ENCODE measurements at regions not wholly inside any gene's neighbourhood (a gene's known extent, or its start where the extent isn't known, plus 50 kb on each side); places are given as distances from the start of the nearest gene placed in this dataset.
"Not testable (repeated sequence)": the region's sequence is repeated elsewhere in the genome, so short reads cannot be mapped to it uniquely, and the experiment has no call there.

GRCh38 chr12:127482950-127483349 lies 784.0 kb upstream of the TMEM132C start:
- DNase-seq: no peak

DNA sequence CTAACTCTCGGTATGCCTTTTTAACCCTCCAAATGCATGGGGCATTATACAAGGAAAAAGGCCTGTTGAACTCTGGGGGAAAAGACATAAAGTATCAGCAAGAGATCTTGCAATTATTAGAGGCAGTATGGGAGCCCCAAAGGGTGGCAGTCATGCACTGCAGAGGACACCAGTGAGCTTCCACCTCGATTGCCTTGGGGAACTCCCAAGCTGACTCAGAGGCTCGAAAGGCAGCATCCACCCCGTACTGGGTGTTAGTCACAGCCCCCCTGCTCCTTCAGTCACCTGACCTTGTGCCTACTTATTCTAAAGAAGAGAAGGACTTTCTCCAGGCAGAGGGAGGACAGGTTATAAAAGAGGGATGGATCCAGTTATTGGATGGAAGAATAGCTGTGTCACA lies 781.4 kb upstream of the TMEM132C start:
- DNase-seq: no peak

DNA sequence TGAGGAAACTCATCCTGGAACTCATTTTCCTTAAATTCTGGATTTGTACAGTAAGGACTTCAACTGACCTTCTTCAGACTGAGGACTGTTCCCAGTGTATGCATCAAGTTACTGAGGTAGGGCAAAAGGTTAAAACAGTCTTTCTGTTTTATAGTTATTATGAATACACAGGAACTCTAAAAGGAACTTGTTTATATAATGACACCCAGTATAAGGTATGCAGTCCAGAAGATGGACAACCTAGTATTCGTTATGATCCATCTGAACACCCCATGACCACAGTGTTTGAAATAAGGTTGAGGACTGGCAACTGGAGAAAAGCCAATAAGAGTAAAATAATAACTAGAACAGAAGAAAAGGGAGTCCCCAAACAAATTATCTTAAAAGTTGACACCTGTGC lies 779.9 kb upstream of the TMEM132C start:
- no peak for DNase-seq

GRCh38 chr12:127489061-127489460 lies 777.9 kb upstream of the TMEM132C start:
- no peak for DNase-seq

DNA sequence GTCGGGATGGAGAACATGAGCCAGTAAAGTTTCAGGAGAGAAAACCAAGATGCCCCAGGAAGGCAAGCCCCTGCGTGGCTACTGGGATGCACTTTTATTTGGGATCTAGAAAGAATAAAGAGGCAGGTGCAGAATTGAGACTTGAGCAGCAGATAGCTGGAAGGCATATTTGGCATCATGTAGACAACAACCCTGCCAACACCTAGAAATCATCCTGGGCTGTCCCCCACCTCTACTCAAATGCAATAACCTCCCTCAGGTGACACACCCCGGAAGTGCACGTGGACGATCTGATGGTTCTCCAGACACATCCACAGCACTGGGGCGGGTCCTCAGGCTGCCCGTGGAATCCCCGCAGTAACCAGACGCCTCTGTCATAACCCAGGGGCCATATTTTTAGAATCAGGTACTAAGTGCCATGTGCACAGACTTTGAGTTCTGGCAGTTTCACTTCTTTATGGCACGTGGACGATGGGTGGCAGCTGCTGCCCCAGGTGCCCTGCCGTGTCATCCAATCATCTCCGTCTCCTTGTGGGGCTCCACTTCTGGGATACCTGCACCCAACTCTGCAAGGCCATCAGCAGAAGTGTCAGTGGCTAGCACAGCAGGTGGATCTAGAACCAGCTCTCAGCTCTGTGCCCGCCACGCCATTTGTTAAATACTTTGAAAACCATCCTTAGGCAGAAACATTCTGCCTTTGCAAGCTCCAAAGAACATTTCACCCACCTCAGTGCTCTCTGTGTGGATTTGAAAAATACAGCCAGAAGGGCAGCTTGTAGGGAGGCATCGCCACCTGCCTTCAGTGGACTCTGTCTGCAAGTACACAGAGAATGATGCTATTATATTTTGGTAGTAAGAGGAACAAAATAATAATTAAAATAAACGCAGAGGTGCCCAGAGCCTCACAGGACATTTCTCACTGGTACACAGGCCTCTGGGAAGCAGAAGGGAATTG lies 771.7 kb upstream of the TMEM132C start:
- no peak for DNase-seq

- no peak for DNase-seq
These were observed 770.7 kb upstream of the TMEM132C start for GRCh38 chr12:127496255-127496654.

GRCh38 chr12:127500512-127501035 lies 766.4 kb upstream of the TMEM132C start:
- DNase-seq: no peak

- DNase-seq: no peak
These were observed 765.1 kb upstream of the TMEM132C start for GRCh38 chr12:127501916-127502315.

DNA sequence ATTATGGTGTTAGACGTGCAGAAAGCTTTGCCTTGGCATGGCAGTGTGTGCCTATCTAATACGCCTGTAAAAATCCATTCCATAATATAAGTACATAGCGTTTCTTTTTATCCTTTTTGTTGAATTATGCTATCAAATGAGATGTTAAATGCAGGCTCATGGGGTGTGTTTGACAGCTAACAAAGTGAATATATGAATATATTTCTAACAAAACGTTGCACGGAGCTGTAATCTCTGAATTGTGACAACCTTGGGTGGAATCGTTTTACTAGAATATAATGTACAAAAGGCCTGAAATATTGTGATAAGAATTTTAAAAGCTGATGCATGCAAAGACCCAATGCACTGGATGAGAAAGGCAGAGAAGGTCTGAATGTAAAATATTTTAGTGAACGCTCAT lies 763.7 kb upstream of the TMEM132C start:
- no peak for DNase-seq

DNA sequence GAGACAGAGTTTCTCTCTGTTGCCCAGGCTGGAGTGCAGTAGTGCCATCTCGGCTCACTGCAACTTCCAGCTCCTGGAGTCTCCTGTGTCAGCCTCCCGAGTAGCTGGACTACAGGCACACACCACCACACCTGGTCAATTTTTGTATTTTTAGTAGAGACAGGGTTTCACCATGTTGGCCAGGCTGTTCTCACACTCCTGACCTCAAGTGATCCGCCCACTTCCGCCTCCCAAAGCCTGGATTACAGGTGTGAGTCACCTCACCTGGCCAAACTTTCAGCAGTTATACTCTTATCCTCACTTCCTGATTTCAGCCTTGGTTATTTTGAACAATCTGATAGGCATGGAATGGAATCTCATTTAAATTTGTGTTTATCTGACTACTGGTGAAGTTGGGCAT lies 763.0 kb upstream of the TMEM132C start:
- DNase-seq: not testable (repeated sequence)

GRCh38 chr12:127504874-127505273 lies 762.1 kb upstream of the TMEM132C start:
- DNase-seq: no peak

DNA sequence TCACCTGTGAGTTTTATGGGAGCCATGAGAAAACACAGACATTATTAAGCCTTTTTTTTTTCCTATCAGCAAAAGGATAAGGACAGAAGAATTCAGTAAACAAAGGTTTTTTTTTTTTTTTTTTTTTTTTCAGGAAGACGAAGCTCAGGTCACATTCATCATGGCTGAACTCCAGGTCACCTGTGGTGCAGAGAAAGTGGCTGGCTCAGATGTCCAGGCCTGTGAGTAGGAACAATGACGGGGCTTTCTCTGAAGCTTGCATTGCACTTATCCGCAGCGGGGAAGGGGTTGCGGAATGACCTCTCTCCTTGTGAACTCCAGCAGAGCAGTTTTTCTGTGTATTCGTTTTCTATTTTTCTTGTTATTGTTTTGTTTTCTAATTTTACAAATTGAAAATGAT lies 759.6 kb upstream of the TMEM132C start:
- no peak for DNase-seq

DNA sequence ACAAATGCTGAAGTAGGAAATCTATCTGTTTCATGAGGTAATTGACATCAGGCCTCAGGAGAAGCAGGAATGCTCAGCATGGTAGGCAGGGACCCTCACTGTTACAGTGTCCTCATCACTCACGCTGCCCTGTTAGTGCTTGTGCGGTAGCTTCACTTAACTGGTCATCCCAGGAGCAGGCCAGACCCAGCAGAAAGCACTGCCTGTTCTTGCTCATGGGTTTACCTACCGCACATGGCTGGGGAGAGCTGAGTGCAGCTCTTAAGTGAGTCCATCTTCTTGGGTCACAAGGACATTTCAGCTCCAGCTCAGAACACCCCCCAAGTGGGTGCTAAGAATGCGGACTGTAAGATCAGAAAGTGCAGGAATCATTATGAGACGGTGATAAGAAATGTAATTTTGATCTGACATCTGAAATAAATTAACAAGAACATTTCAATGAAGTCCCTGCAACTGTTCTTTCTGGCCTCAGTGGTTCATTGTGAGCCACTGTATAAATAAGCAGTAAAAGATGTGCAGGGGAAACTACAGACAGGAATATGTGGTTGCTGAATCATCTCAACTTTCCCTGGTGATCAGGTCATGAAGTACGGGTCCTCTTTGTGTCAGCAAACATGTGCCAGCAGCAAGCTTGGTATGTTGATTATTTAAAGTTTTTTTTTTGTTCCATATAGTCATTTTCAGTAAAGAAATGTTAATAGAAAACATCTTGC lies 757.7 kb upstream of the TMEM132C start:
- DNase-seq: no peak

DNA sequence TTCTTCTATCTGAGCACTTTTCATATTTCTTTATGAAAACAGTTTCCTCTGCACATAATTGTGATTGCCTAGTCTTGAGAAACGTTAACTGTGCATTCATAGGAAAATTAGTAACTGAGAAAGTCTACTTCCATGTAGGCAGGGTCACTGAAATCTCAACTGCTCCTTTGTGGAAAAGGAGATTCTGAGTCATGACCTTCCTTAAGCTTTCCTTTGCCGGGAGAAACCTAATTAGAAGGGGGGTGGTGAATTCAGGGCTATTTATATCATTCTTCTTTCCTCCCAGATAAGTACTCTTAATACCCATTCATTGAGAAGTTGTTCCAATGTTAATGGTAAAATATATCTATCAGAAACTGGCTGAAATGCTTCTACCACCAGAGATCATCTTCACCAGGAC lies 751.0 kb upstream of the TMEM132C start:
- no peak for DNase-seq

GRCh38 chr12:127516467-127516866 lies 750.5 kb upstream of the TMEM132C start:
- no peak for DNase-seq

GRCh38 chr12:127519779-127520178 lies 747.2 kb upstream of the TMEM132C start:
- DNase-seq: no peak

DNA sequence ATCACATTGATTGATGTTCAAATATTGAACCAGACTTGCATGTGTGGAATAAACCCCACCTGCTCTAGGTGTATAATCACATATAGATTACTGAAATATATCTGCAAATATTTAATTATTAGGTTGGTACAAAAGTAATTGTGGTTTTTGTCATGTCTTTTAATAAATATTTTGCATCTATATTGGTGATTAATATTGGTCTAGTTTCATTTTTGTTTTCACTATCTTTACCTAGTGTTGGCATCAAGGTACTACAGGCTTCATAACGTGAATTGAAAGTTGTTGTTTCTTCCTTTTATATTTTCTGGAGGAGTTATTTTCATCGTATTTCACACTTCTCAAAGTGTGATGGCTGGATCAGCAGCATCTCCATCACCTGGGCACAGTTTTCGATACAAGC lies 740.0 kb upstream of the TMEM132C start:
- DNase-seq: no peak

GRCh38 chr12:127528551-127528950 lies 738.4 kb upstream of the TMEM132C start:
- DNase-seq: no peak

- DNase-seq: no peak
These were observed 735.4 kb upstream of the TMEM132C start for GRCh38 chr12:127531542-127531941.

- DNase-seq: no peak
These were observed 733.6 kb upstream of the TMEM132C start for GRCh38 chr12:127533353-127533752.

DNA sequence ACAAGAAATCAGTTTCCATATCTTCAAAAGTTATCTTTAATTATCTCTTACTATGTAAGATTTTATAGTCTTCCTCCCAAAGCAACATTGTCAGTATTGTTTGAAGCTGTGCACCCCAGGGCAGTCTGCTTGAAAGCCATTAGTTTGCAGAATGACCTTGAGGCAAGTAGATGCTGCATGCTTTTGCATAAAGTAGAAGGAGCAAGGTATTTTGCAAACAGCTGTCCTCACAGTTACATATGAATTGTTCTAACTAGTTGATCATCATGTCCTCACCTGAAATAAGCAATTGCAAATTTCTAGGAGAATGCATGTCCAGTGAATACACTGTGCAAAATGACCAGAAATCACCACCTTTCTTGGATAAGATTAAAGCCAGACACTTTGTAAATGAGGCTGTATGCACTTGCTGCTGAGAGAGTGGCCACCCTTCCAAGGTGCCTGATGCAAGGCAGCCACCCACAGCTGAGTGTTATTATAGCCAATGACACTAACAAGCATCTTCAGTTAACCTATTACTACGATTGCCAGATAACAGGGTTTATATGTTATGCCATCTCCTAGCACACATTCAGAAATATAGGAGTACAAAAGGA lies 730.0 kb upstream of the TMEM132C start:
- DNase-seq: no peak

DNA sequence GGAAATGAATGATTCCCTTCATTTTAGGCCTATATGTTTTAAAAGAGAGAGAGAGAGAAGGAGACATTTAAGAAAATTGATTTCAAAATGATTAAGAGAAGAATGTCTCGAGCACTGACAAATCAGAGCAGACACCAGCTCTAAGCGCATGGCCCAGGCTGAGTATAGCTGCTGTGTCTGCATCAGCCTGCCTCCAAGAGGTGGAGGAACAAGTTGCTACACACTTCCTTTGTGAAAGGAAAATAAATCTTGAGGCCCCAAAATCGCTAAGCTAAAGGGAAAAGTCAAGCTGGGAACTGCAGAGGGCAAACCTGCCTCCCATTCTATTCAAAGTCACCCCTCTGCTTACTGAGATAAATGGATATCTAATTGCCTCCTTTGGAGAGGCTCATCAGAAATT lies 728.7 kb upstream of the TMEM132C start:
- no peak for DNase-seq

DNA sequence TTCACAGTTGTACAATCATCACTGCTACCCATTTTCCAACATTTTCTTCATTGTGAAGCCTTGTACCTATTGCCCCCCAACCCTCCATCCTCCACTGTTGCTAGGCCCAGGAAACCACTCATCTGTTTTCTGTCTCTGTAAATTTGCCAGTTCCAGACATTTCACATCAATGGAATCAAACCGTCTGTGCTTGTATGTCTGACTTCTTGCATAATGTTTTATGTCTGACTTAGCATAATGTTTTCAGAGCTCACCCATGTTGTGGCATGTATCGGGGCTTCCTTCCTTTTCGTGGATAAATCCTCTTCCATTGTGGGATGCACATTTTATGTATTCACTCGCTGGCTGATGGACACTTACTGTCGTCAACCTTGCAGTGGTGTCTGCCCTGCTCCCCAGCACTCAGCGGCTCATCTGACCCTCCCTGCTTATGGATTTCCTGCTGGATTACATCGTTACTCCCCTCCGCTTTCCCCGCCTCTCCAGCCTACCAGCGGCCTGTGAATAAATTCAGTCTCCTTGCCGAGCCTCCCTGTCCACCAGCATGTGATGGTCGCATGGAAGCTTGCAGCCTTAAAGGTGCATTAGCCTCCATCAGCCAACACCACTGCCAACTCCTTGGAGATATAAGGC lies 727.6 kb upstream of the TMEM132C start:
- no peak for DNase-seq

All from NCI-H1092 treated with DMSO at 0.1 percent for 48 hours (cell line).